ENCODE measurements at regions not wholly inside any gene's neighbourhood (a gene's known extent, or its start where the extent isn't known, plus 50 kb on each side); places are given as distances from the start of the nearest gene placed in this dataset.

GRCh38 chr1:190540366-190540765 is 62.7 kb upstream of the BRINP3 start:
- no peak overlapping the region for H3K4me3 ChIP-seq (ENCODE audit: low read length)
- DNase-seq (ENCODE audit: low read depth) = no peak
- TF ChIP-seq, protein P1, sequence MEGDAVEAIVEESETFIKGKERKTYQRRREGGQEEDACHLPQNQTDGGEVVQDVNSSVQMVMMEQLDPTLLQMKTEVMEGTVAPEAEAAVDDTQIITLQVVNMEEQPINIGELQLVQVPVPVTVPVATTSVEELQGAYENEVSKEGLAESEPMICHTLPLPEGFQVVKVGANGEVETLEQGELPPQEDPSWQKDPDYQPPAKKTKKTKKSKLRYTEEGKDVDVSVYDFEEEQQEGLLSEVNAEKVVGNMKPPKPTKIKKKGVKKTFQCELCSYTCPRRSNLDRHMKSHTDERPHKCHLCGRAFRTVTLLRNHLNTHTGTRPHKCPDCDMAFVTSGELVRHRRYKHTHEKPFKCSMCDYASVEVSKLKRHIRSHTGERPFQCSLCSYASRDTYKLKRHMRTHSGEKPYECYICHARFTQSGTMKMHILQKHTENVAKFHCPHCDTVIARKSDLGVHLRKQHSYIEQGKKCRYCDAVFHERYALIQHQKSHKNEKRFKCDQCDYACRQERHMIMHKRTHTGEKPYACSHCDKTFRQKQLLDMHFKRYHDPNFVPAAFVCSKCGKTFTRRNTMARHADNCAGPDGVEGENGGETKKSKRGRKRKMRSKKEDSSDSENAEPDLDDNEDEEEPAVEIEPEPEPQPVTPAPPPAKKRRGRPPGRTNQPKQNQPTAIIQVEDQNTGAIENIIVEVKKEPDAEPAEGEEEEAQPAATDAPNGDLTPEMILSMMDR (conservative IDR thresholded peaks at IDR 0.05; ENCODE audit: low read depth, low read length) = no peak

- H3K4me3 ChIP-seq (ENCODE audit: low read length) = no peak overlapping the region
- DNase-seq (ENCODE audit: low read depth) = no peak
- TF ChIP-seq, protein P1 (conservative IDR thresholded peaks at IDR 0.05; ENCODE audit: low read depth, low read length) = no peak
Measured at GRCh38 chr1:190551638-190552037, 74.0 kb upstream of the BRINP3 start.

DNA sequence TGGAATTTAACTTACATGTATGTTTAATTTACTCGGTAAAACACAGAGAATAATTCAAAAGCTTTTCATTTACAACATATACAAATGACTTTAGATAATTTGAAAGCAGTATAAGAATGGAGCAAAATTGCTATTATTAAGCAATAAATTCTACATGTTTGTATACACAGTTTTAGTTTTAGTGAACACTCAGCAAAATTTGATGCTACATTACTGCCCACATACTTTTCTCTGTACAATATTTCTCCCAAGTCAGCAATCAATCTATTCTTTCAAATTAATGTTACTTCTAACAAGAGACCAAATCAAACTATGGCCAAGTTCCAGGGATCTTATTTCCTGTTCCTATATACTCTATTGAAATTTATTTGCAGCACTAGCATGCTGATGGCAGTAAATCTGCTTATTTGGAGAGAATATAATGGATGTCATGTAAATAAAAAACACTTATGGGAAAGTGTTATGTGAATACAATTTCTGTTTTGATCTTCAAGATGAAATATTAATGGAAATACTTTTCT is 82.6 kb upstream of the BRINP3 start:
- TF ChIP-seq, protein P1 (conservative IDR thresholded peaks at IDR 0.05; ENCODE audit: low read depth, low read length) = no peak
- no peak for DNase-seq (ENCODE audit: low read depth)
- H3K4me3 ChIP-seq (ENCODE audit: low read length) = no peak overlapping the region

DNA sequence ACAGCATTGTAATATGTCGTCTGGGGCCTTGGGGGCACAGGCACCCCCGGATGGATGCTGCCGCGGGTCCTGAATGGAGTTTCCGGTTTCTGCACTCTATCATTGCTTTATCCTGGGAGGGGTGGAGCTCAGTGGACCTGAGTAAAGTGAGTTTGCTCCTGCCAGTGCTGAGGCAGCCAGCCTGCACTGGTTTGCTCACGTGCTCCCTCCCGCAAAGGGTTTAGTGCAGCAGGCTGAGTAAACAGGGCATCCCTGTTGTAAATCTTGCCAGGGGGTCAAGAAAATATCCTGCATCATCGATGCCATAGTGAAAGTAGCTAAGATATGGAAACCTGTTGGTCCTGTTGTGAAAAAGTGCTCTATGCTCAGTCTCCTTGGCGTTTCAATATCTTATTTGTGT is 85.6 kb upstream of the BRINP3 start:
- H3K4me3 ChIP-seq (ENCODE audit: low read length) = no peak overlapping the region
- DNase-seq (ENCODE audit: low read depth) = no peak
- TF ChIP-seq, protein P1 (conservative IDR thresholded peaks at IDR 0.05; ENCODE audit: low read depth, low read length) = no peak

DNA sequence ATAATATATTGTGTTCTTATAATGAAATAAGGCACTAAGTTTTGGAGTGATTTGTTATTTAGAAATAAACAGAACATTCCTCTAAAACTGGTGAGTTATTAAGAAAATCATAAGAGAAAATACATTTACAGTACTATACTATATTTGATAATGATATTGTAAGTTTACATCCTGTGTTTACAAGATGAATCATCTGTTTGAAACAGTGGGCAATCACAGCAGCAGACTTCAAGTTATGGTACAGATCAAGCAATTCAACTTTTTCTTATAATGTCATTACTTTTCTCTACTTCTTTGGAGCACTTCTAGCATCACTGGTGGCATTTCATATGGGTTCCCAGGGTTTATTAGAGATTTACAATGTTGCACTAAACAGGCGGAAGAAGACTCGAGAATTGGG is 86.5 kb upstream of the BRINP3 start:
- TF ChIP-seq, protein P1 (conservative IDR thresholded peaks at IDR 0.05; ENCODE audit: low read depth, low read length) = no peak
- DNase-seq (ENCODE audit: low read depth) = no peak

DNA sequence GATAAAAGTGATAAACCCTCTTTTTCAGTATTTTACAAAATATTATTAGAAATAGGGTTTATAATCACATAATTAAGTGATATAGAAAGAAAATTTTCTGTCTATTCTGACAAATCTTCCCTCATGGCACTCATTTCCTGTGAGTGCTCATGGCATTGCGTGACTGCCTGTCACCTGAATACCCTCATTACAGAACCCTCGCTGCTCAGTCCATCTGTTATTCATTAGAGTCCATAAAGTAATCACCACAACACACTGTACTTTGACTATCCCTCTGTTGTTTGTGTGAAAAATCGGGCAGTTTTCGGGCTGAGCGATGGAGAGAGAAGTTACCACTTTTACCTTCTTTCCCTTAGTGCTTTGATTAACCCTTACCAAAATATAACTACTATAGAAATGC is 100.4 kb upstream of the BRINP3 start:
- TF ChIP-seq, protein P1 (conservative IDR thresholded peaks at IDR 0.05; ENCODE audit: low read depth, low read length) = no peak
- no peak overlapping the region for H3K4me3 ChIP-seq (ENCODE audit: low read length)
- no peak for DNase-seq (ENCODE audit: low read depth)

More for the DNA sequence above, 86.5 kb upstream of the BRINP3 start:
- H3K4me3 ChIP-seq (ENCODE audit: low read length) = no peak overlapping the region

DNA sequence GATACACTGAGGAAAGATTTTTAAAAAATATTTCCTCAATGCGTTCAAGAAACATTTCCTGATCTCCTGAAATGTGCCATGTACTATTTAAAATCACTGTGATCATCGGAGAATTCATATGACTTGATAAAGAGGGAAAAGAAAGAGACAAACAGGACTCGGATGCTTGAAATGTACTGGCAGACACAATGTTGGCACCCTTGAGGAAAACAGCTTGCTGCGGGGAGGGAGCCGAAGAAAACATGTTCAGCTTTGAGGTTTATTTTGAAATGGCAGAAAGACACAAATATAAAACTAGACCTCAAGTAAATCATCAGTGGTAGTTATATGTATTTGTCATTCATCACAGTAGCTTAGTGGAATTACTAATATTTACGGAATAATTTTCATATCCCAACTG is 100.9 kb upstream of the BRINP3 start:
- DNase-seq (ENCODE audit: low read depth) = no peak
- no peak overlapping the region for H3K4me3 ChIP-seq (ENCODE audit: low read length)
- TF ChIP-seq, protein P1 (conservative IDR thresholded peaks at IDR 0.05; ENCODE audit: low read depth, low read length) = no peak
